Suprapubic skin (tissue), 3 donors: ENCODE measurements at regions not wholly inside any gene's neighbourhood (a gene's known extent, or its start where the extent isn't known, plus 50 kb on each side); places are given as distances from the start of the nearest gene placed in this dataset.

ENCODE experiments used
- EP300 ChIP-seq: sonication (generic); formaldehyde crosslinking; IDR thresholded peaks from one replicate; pipeline ENCODE4 v1.6.1; 2017; ENCODE audit warnings: antibody characterized with exemption
- POLR2A ChIP-seq, 2 donors: fragments of 450-650 bp; IDR thresholded peaks; one replicate each; pipeline ENCODE4 v1.6.1; 2017; ENCODE audit warnings: antibody characterized with exemption in 2 of 2, mild to moderate bottlenecking in 2 of 2, moderate library complexity in 2 of 2
- TF ChIP-seq, protein P1 (sequence below), 2 donors: fragments of 200-600 bp in 1 of 2; fragments of 450-650 bp in 1 of 2; sonication (generic) in 1 of 2; IDR thresholded peaks; one replicate each; pipeline ENCODE4 v1.5.1; 2016 to 2019; ENCODE audit warnings: antibody characterized with exemption in 2 of 2, mild to moderate bottlenecking in 1 of 2, moderate library complexity in 1 of 2

- TF ChIP-seq POLR2A (IDR thresholded peaks at IDR 0.05): no peak
- TF ChIP-seq, protein P1, sequence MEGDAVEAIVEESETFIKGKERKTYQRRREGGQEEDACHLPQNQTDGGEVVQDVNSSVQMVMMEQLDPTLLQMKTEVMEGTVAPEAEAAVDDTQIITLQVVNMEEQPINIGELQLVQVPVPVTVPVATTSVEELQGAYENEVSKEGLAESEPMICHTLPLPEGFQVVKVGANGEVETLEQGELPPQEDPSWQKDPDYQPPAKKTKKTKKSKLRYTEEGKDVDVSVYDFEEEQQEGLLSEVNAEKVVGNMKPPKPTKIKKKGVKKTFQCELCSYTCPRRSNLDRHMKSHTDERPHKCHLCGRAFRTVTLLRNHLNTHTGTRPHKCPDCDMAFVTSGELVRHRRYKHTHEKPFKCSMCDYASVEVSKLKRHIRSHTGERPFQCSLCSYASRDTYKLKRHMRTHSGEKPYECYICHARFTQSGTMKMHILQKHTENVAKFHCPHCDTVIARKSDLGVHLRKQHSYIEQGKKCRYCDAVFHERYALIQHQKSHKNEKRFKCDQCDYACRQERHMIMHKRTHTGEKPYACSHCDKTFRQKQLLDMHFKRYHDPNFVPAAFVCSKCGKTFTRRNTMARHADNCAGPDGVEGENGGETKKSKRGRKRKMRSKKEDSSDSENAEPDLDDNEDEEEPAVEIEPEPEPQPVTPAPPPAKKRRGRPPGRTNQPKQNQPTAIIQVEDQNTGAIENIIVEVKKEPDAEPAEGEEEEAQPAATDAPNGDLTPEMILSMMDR (IDR thresholded peaks at IDR 0.05): no peak
- no peak for TF ChIP-seq EP300
These were observed 1221.4 kb downstream of the GATA3 start for GRCh38 chr10:9275861-9276260.
